MCF 10A (cell line): ENCODE measurements at regions not wholly inside any gene's neighbourhood (a gene's known extent, or its start where the extent isn't known, plus 50 kb on each side); places are given as distances from the start of the nearest gene placed in this dataset.

Source experiments
- BruUV-seq: library from RNA; stranded (reverse); fragments of 400-500 nt; replicated peaks from 2 replicates; lab custom pipeline; 2021; lab: Mats Ljungman, UMichigan
- CTCF ChIA-PET: fragments of 300-600 bp; sonication (Branson Sonifier 250); formaldehyde crosslinking; extraction: SDS; loops from one replicate; lab custom pipeline; 2021; ENCODE audit warnings: antibody characterized with exemption, inconsistent platforms; lab: Yijun Ruan, JAX
- POLR2A ChIA-PET: fragments of 300-600, 350-650 bp; sonication (Branson Sonifier 250); formaldehyde crosslinking; extraction: SDS; loops from one replicate; lab custom pipeline; 2020; ENCODE audit warnings: antibody characterized with exemption, inconsistent platforms; lab: Yijun Ruan, JAX
- DNase-seq: peaks from one replicate; pipeline ENCODE4 v3.0.0-alpha.2; 2018; ENCODE audit not compliant: unreplicated experiment
- H3K27ac Mint-ChIP-seq: one replicate; pipeline ENCODE4 v1.8.0; 2022; ENCODE audit warnings: mild to moderate bottlenecking, low read depth, mixed read lengths; ENCODE audit not compliant: unreplicated experiment
- H3K27me3 Mint-ChIP-seq: one replicate; pipeline ENCODE4 v1.8.0; 2022; ENCODE audit warnings: mixed read lengths; ENCODE audit not compliant: insufficient read depth, unreplicated experiment
- H3K36me3 Mint-ChIP-seq: one replicate; pipeline ENCODE4 v1.8.0; 2022; ENCODE audit warnings: mild to moderate bottlenecking, moderate library complexity, mixed read lengths; ENCODE audit not compliant: insufficient read depth, unreplicated experiment
- H3K4me1 Mint-ChIP-seq: one replicate; pipeline ENCODE4 v1.8.0; 2022; ENCODE audit warnings: mixed read lengths; ENCODE audit not compliant: insufficient read depth, unreplicated experiment
- H3K4me3 Mint-ChIP-seq: one replicate; pipeline ENCODE4 v1.8.0; 2022; ENCODE audit warnings: mild to moderate bottlenecking, moderate library complexity, mixed read lengths; ENCODE audit not compliant: unreplicated experiment
- H3K9me3 Mint-ChIP-seq: one replicate; pipeline ENCODE4 v1.8.0; 2022; ENCODE audit warnings: mixed read lengths; ENCODE audit not compliant: unreplicated experiment
- intact Hi-C: fragments of 100-400 bp; cut with micrococcal nuclease; formaldehyde crosslinking; loops from 2 replicates; pipeline ENCODE4 v1.14.1; 2022
- TF ChIP-seq, protein P1 (sequence below): fragments of 200-600 bp; IDR thresholded peaks from one replicate; pipeline ENCODE4 v1.8.0; 2022; ENCODE audit warnings: antibody characterized with exemption, mild to moderate bottlenecking; ENCODE audit not compliant: unreplicated experiment

DNA sequence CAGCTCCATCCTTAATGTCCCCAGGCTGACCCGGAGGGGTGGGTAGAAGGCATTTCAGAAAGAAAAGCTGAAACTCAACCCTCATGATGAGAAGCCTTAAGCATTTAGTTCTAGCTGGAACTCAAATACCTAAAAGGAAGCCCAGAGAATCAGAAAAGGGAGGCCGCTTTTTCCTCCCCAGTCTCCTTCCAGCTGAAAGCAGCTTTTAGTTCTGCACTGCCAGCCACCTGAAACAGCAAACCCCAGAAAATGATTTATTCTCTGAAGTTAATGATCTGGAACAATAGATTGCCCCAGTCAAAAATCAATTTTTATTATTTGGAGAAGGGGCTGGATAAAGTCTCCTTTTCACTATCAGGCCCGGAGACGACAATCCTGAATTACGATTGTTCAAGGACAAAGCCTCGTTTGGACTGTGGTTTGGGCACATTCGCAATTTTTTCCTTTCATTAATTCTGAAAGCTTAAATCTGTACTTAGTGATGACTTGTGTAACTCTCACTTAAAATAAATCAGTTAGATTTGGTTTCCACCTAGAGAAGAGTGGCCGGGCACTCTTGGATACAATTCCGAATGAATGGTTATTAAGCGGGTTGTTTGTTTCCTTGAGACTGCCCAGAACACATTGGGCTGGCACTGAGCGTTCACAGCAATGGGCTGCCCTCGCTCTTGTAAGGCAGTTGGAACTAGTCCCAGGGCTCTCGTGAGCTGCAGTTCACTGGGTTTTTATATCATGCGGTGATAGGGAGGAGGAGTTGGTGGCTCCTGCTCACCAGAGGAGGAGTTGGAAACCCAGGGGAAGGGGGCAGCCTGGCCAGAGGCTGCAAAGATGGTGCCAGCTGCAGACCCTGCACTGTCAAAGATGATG lies 262.2 kb downstream of the CCSER2 start:
- Mint-ChIP-seq H3K27ac (no peak overlapping the region), H3K36me3 (no peaks in the 10 kb centered on the region), H3K9me3 (no peaks in the 10 kb centered on the region), H3K4me1 (no peaks in the 10 kb centered on the region), H3K4me3 (no peak overlapping the region), H3K27me3 (no peaks in the 10 kb centered on the region)
- DNase-seq, result no peak
- TF ChIP-seq, protein P1, sequence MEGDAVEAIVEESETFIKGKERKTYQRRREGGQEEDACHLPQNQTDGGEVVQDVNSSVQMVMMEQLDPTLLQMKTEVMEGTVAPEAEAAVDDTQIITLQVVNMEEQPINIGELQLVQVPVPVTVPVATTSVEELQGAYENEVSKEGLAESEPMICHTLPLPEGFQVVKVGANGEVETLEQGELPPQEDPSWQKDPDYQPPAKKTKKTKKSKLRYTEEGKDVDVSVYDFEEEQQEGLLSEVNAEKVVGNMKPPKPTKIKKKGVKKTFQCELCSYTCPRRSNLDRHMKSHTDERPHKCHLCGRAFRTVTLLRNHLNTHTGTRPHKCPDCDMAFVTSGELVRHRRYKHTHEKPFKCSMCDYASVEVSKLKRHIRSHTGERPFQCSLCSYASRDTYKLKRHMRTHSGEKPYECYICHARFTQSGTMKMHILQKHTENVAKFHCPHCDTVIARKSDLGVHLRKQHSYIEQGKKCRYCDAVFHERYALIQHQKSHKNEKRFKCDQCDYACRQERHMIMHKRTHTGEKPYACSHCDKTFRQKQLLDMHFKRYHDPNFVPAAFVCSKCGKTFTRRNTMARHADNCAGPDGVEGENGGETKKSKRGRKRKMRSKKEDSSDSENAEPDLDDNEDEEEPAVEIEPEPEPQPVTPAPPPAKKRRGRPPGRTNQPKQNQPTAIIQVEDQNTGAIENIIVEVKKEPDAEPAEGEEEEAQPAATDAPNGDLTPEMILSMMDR, result no peak
- BruUV-seq, result no TSS peak
- ChIA-PET POLR2A (no interaction called here), CTCF (no interaction called here)
- intact Hi-C loops, result no loop called here

DNA sequence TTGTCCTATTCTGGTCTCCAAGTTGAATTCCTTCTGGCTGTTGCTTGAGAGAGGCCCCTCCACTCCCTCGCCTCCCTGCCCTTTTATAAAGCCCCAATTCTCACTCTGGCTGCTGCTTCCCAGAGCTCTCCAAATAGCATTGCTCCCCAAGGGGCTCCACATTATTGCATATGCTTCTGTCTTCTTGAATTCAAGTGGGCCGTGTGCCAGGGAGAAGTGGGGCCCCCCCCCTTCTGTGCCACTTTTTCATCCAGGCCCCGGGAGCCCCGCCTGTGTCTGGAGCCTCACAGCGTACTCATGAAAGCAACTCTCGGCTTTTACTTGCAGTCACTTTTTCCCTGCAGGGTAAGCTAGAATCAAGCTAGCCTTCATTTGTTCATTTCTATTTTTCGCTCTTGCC lies 265.1 kb downstream of the CCSER2 start:
- intact Hi-C loops, result no loop called here
- no TSS peak for BruUV-seq
- CTCF ChIA-PET, result interaction anchor here (0.6 to 0.7 kb wide), 2 partner anchors 19 to 53 kb away, joined by 3 to 4 read pairs; no protein-coding TSS in a partner anchor

DNA sequence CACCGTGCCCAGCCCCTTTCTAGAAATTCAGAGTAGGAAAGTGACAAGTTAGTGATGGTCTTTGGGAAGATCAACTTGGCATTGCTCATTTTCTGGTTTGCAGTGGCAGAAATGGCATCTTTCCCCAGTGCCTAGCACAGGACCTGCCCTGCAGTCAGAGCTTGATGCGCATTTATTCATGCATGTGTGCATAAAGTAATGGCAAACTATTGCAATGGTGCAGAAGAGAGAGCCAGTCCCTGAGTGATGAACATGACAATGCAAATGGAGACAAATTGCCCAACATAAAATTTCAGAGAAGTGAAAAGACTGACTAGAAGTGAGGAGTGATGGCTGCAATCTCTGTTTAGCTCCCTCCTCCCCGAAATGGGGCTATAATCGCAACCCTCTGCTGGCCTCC lies 268.2 kb downstream of the CCSER2 start:
- no peaks in the 10 kb centered on the region for H3K27me3 Mint-ChIP-seq
- DNase-seq, result no peak

More for the DNA sequence above, 265.1 kb downstream of the CCSER2 start:
- TF ChIP-seq, protein P1, result no peak
- no peak for DNase-seq
- POLR2A ChIA-PET, result no interaction called here
- H3K9me3 Mint-ChIP-seq, result peaks cover 11% of the 10 kb centered on the region
- no peaks in the 10 kb centered on the region for H3K36me3 Mint-ChIP-seq
- no peak overlapping the region for H3K4me3 Mint-ChIP-seq
- no peaks in the 10 kb centered on the region for H3K27me3 Mint-ChIP-seq
- H3K4me1 Mint-ChIP-seq, result no peaks in the 10 kb centered on the region
- no peak overlapping the region for H3K27ac Mint-ChIP-seq

DNA sequence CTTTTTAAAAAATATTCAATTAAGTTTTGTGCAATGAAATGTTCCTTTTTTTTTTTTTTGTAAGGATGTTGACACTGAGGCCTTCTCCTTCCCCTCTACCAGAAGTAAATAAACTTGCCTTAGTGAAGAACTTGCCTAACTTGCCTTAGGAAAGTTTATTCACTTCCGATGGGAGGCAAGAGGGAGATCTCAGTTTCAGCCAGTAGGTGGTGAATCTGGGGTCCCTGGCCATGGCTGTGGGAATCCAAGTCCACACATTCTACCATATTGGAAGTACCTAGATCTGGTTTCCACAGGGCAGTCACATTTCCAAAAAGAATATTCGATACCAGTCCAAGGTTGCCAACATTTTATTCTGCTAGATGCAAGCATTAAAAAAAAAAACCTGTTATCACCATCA lies 270.9 kb downstream of the CCSER2 start:
- CTCF ChIA-PET, result interaction anchor here (0.6 kb wide), 1 partner anchor 108 kb away, joined by 3 read pairs; no protein-coding TSS in a partner anchor
- no peak overlapping the region for H3K4me3 Mint-ChIP-seq
- intact Hi-C loops, result no loop called here
- no peak for DNase-seq
- TF ChIP-seq, protein P1, result no peak
- no peaks in the 10 kb centered on the region for H3K36me3 Mint-ChIP-seq
- no peaks in the 10 kb centered on the region for H3K4me1 Mint-ChIP-seq
- H3K27me3 Mint-ChIP-seq, result no peaks in the 10 kb centered on the region
- no peak overlapping the region for H3K27ac Mint-ChIP-seq
- POLR2A ChIA-PET, result interaction anchor here (0.6 kb wide), 1 partner anchor 748 kb away, joined by 4 read pairs; no protein-coding TSS in a partner anchor
- H3K9me3 Mint-ChIP-seq, result peaks cover 11% of the 10 kb centered on the region
- BruUV-seq, result no TSS peak

More for the DNA sequence above, 268.2 kb downstream of the CCSER2 start:
- Mint-ChIP-seq H3K4me3 (no peak overlapping the region), H3K36me3 (no peaks in the 10 kb centered on the region), H3K4me1 (no peaks in the 10 kb centered on the region), H3K27ac (no peak overlapping the region), H3K9me3 (peaks cover 11% of the 10 kb centered on the region)
- intact Hi-C loops, result no loop called here
- ChIA-PET CTCF (interaction anchor here (0.6 to 1.3 kb wide), 5 partner anchors 17 to 512 kb away, joined by 3 to 6 read pairs (median 4); no protein-coding TSS in a partner anchor), POLR2A (interaction anchor here (1.2 kb wide), 1 partner anchor 12 kb away, joined by 5 read pairs; no protein-coding TSS in a partner anchor)
- no TSS peak for BruUV-seq
- TF ChIP-seq, protein P1, result no peak
